Psoas muscle (tissue), 7 donors: ENCODE measurements at regions not wholly inside any gene's neighbourhood (a gene's known extent, or its start where the extent isn't known, plus 50 kb on each side); places are given as distances from the start of the nearest gene placed in this dataset.

ENCODE experiments used
- ATAC-seq, 4 donors: fragments of 200-7000 bp; cut with Tn5 transposase; one replicate each; pipeline ENCODE4 v1.9.1; 2020; ENCODE audit warnings: moderate library complexity in 3 of 4, mild to moderate bottlenecking in 2 of 4
- DNase-seq, 2 donors: peaks; one replicate each; pipeline ENCODE4 v3.0.0-alpha.2; 2020
- H3K27ac ChIP-seq: fragments of 200-600 bp; one replicate; pipeline ENCODE4 v1.8.0; 2022
- H3K27me3 ChIP-seq, 3 donors: fragments of 200-600 bp in 1 of 3; one replicate each; pipeline versions ENCODE4 v1.6.1 to v1.8.0; 2013 to 2022; ENCODE audit warnings: low read length in 2 of 3, mild to moderate bottlenecking in 2 of 3, moderate library complexity in 1 of 3; ENCODE audit not compliant: insufficient read depth in 3 of 3
- H3K36me3 ChIP-seq, 2 donors: fragments of 200-600 bp in 1 of 2; one replicate each; pipeline versions ENCODE4 v1.6.1 to v1.8.0; 2013 to 2022; ENCODE audit warnings: low read depth in 1 of 2, mild to moderate bottlenecking in 1 of 2, moderate library complexity in 1 of 2; ENCODE audit not compliant: insufficient read depth in 1 of 2
- H3K4me1 ChIP-seq: fragments of 200-600 bp; one replicate; pipeline ENCODE4 v1.8.0; 2022
- H3K4me3 ChIP-seq: fragments of 200-600 bp; one replicate; pipeline ENCODE4 v1.8.0; 2022; ENCODE audit warnings: mild to moderate bottlenecking
- H3K9me3 ChIP-seq: fragments of 200-600 bp; one replicate; pipeline ENCODE4 v1.8.0; 2022
- CTCF ChIP-seq: fragments of 200-600 bp; IDR thresholded peaks from one replicate; pipeline ENCODE4 v1.8.0; 2022; ENCODE audit warnings: antibody characterized with exemption
- WGBS, 3 donors: extraction: QIAGEN DNeasy Blood & Tissue Kit; methylation state at CpG; one replicate each; pipeline versions ENCODE4 v1.1.6 to v1.1.7; 2013; 5-methylcytosine and 5-hydroxymethylcytosine counted together
- intact Hi-C, 2 donors: fragments of 100-400 bp; cut with DNase I; formaldehyde crosslinking; loops; one replicate each; pipeline versions ENCODE4 v1.11.0 to v1.14.2; 2022
- donor health status: healthy with polysubstance abuse.
- donor health status: DM: no; HTN: no; CAD: no; lungs with moderate emphysema.
- donor health status: Bipolar disorder and iron deficiency.
- donor health status: healthy.
- donor health status: DM: yes; HTN: yes; CAD: no.
- donor health status: DM: no; HTN: no; CAD: no.
- donor health status: DM: yes; HTN: yes; CAD: no.

- no peaks in the 10 kb centered on the region for H3K4me1 ChIP-seq
- ATAC-seq (no peak), DNase-seq (no peak)
- no peak overlapping the region for H3K27ac ChIP-seq
- 73 to 84% (median 81%) methylated on average over 3 of the region's 3 CpGs for WGBS, 3 donors
- no peaks in the 10 kb centered on the region for H3K36me3 ChIP-seq
- intact Hi-C loops, result no loop called here
- H3K27me3 ChIP-seq, result peaks cover 0 to 4% (median 0%) of the 10 kb centered on the region in 3 donors
- H3K4me3 ChIP-seq, result no peak overlapping the region
- TF ChIP-seq CTCF, result no peak
- no peaks in the 10 kb centered on the region for H3K9me3 ChIP-seq
Measured at GRCh38 chr1:209304166-209304565, 279.3 kb upstream of the CAMK1G start.

GRCh38 chr1:209305221-209305954 lies 278.1 kb upstream of the CAMK1G start:
- H3K27me3 ChIP-seq, result peaks cover 0 to 4% (median 0%) of the 10 kb centered on the region in 3 donors
- intact Hi-C loops, result no loop called here
- no peaks in the 10 kb centered on the region for H3K36me3 ChIP-seq
- no peak for ATAC-seq
- no peak for TF ChIP-seq CTCF
- H3K9me3 ChIP-seq, result no peaks in the 10 kb centered on the region
- no peak overlapping the region for H3K27ac ChIP-seq
- no peaks in the 10 kb centered on the region for H3K4me1 ChIP-seq
- DNase-seq, result no peak
- no peak overlapping the region for H3K4me3 ChIP-seq
- WGBS, 3 donors, result 67 to 77% (median 71%) methylated on average over 4 of the region's 4 CpGs

- Histone ChIP-seq H3K9me3 (no peaks in the 10 kb centered on the region), H3K27ac (no peak overlapping the region), H3K4me3 (no peak overlapping the region), H3K27me3 (peaks cover 0 to 4% (median 0%) of the 10 kb centered on the region in 3 donors), H3K36me3 (no peaks in the 10 kb centered on the region), H3K4me1 (no peaks in the 10 kb centered on the region)
- TF ChIP-seq CTCF, result no peak
- ATAC-seq (no peak), DNase-seq (no peak)
- intact Hi-C loops, result no loop called here
- WGBS, 3 donors, result 45 to 47% (median 47%) methylated on average over 2 of the region's 2 CpGs
Measured at GRCh38 chr1:209307846-209308245, 275.7 kb upstream of the CAMK1G start.

GRCh38 chr1:209309198-209309597 lies 274.3 kb upstream of the CAMK1G start:
- H3K4me3 ChIP-seq, result no peak overlapping the region
- ATAC-seq, result no peak
- no peak for DNase-seq
- intact Hi-C loops, result no loop called here
- peaks cover 0 to 4% (median 0%) of the 10 kb centered on the region in 3 donors for H3K27me3 ChIP-seq
- TF ChIP-seq CTCF, result no peak
- H3K9me3 ChIP-seq, result no peaks in the 10 kb centered on the region
- 28 to 56% (median 39%) methylated on average over 2 of the region's 2 CpGs for WGBS, 3 donors
- H3K27ac ChIP-seq, result no peak overlapping the region
- no peaks in the 10 kb centered on the region for H3K36me3 ChIP-seq
- H3K4me1 ChIP-seq, result no peaks in the 10 kb centered on the region

GRCh38 chr1:209311770-209312169 lies 271.7 kb upstream of the CAMK1G start:
- H3K27ac ChIP-seq, result no peak overlapping the region
- no peak overlapping the region for H3K4me3 ChIP-seq
- whole genome bisulfite sequencing, 3 donors, result 69 to 74% (median 71%) methylated on average over 3 of the region's 3 CpGs
- no peaks in the 10 kb centered on the region for H3K9me3 ChIP-seq
- no peak for ATAC-seq
- H3K27me3 ChIP-seq, result peaks cover 0 to 3% (median 0%) of the 10 kb centered on the region in 3 donors
- DNase-seq, result no peak
- H3K36me3 ChIP-seq, result no peaks in the 10 kb centered on the region
- no peaks in the 10 kb centered on the region for H3K4me1 ChIP-seq
- no peak for TF ChIP-seq CTCF
- intact Hi-C loops, result no loop called here
